Caco-2 (cell line): ENCODE measurements at regions not wholly inside any gene's neighbourhood (a gene's known extent, or its start where the extent isn't known, plus 50 kb on each side); places are given as distances from the start of the nearest gene placed in this dataset.

Experiments
- BruUV-seq: library from RNA; stranded (reverse); fragments of 400-500 nt; replicated peaks from 2 replicates; lab custom pipeline; 2021; lab: Mats Ljungman, UMichigan
- CTCF ChIA-PET: fragments of 300-600 bp; sonication (Branson Sonifier 250); formaldehyde crosslinking; loops from one replicate; lab custom pipeline; 2022; ENCODE audit warnings: antibody characterized with exemption; lab: Charles Lee
- POLR2A ChIA-PET: fragments of 300-600 bp; sonication (Branson Sonifier 250); formaldehyde crosslinking; loops from one replicate; lab custom pipeline; 2022; ENCODE audit warnings: antibody characterized with exemption; lab: Charles Lee
- DNase-seq, 2 experiments: peaks; one replicate each; pipeline versions ENCODE4 v3.0.0 to v3.0.0-alpha.2; 2020 to 2022
- H3K27me3 ChIP-seq: replicated peaks from 2 replicates; pipeline ENCODE4 v1.6.0; 2011; ENCODE audit warnings: low read length; ENCODE audit not compliant: control insufficient read depth, insufficient read depth
- H3K36me3 ChIP-seq: 2 replicates; pipeline ENCODE4 v1.5.1; 2011; ENCODE audit warnings: low read length; ENCODE audit not compliant: control insufficient read depth, insufficient read depth
- H3K4me1 ChIP-seq: fragments of 250-450 bp; sonication (Bioruptor Pico); 2 replicates; pipeline ENCODE4 v1.5.1; 2020; ENCODE audit warnings: mild to moderate bottlenecking
- H3K4me3 ChIP-seq: 2 replicates; pipeline ENCODE4 v1.5.1; 2011; ENCODE audit warnings: low read depth, mild to moderate bottlenecking, control low read depth, low read length
- H3K9me3 ChIP-seq: fragments of 250-450 bp; sonication (Bioruptor Pico); 2 replicates; pipeline ENCODE4 v1.5.1; 2020; ENCODE audit warnings: mild to moderate bottlenecking, moderate library complexity
- H3K27ac Mint-ChIP-seq: one replicate; pipeline ENCODE4 v1.8.0; 2022; ENCODE audit warnings: mixed read lengths; ENCODE audit not compliant: unreplicated experiment
- H3K27me3 Mint-ChIP-seq: one replicate; pipeline ENCODE4 v1.8.0; 2022; ENCODE audit warnings: mixed read lengths; ENCODE audit not compliant: insufficient read depth, unreplicated experiment
- H3K36me3 Mint-ChIP-seq: one replicate; pipeline ENCODE4 v1.8.0; 2022; ENCODE audit warnings: mild to moderate bottlenecking, mixed read lengths; ENCODE audit not compliant: insufficient read depth, unreplicated experiment
- H3K4me1 Mint-ChIP-seq: one replicate; pipeline ENCODE4 v1.8.0; 2022; ENCODE audit warnings: low read depth, mixed read lengths; ENCODE audit not compliant: unreplicated experiment
- H3K4me3 Mint-ChIP-seq: one replicate; pipeline ENCODE4 v1.8.0; 2022; ENCODE audit warnings: mild to moderate bottlenecking, moderate library complexity, mixed read lengths; ENCODE audit not compliant: unreplicated experiment
- H3K9me3 Mint-ChIP-seq: one replicate; pipeline ENCODE4 v1.8.0; 2022; ENCODE audit warnings: mixed read lengths; ENCODE audit not compliant: unreplicated experiment
- intact Hi-C: fragments of 100-400 bp; cut with micrococcal nuclease; formaldehyde crosslinking; loops from one replicate; pipeline ENCODE4 v1.10.0; 2022; ENCODE audit not compliant: unreplicated experiment
- TF ChIP-seq, protein P1 (sequence below), 2 experiments: fragments of 200-600 bp in 1 of 2; IDR thresholded peaks; 1 replicate in 1 of 2; 2 replicates in 1 of 2; pipeline versions ENCODE4 v1.5.1 to v1.8.0; 2011 to 2022; ENCODE audit warnings: antibody characterized with exemption in 1 of 2, control low read depth in 1 of 2, inconsistent platforms in 1 of 2, low read depth in 1 of 2, low read length in 1 of 2, mild to moderate bottlenecking in 1 of 2, moderate library complexity in 1 of 2; ENCODE audit not compliant: insufficient read depth in 1 of 2, severe bottlenecking in 1 of 2, unreplicated experiment in 1 of 2

DNA sequence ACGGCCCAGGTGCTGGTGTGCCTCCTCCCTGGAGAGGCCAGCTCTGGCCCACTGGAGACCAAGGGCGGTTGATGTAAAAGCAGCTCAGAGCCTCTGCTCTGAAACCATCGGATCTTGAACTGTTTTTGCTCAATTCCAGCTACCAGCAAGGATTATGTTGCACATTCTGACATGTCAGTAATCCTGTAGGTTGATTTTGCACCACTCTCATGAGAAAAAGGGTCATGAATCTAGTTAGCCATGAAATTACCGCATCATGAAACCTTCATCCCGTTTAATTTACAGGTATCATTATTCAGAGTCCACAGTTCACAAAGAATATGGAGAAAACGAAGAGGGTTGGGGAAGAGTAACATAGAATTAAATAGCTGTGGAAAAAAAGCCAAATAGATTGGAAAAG, 120.4 kb upstream of the NSMCE3 start:
- Mint-ChIP-seq H3K36me3 (no peaks in the 10 kb centered on the region), H3K27ac (no peak overlapping the region), H3K27me3 (peaks cover 7% of the 10 kb centered on the region), H3K9me3 (no peaks in the 10 kb centered on the region), H3K4me1 (no peaks in the 10 kb centered on the region), H3K4me3 (no peak overlapping the region)
- intact Hi-C loops: no loop called here
- ChIA-PET CTCF (no interaction called here), POLR2A (no interaction called here)
- TF ChIP-seq, protein P1, sequence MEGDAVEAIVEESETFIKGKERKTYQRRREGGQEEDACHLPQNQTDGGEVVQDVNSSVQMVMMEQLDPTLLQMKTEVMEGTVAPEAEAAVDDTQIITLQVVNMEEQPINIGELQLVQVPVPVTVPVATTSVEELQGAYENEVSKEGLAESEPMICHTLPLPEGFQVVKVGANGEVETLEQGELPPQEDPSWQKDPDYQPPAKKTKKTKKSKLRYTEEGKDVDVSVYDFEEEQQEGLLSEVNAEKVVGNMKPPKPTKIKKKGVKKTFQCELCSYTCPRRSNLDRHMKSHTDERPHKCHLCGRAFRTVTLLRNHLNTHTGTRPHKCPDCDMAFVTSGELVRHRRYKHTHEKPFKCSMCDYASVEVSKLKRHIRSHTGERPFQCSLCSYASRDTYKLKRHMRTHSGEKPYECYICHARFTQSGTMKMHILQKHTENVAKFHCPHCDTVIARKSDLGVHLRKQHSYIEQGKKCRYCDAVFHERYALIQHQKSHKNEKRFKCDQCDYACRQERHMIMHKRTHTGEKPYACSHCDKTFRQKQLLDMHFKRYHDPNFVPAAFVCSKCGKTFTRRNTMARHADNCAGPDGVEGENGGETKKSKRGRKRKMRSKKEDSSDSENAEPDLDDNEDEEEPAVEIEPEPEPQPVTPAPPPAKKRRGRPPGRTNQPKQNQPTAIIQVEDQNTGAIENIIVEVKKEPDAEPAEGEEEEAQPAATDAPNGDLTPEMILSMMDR (IDR thresholded peaks at IDR 0.05; ENCODE audit: insufficient read depth in 1 of 2, low read depth in 1 of 2, low read length in 1 of 2, severe bottlenecking in 1 of 2, unreplicated experiment in 1 of 2): no peak
- H3K27me3 ChIP-seq: no peaks in the 10 kb centered on the region
- H3K4me1 ChIP-seq: no peaks in the 10 kb centered on the region
- no TSS peak for BruUV-seq
- H3K4me3 ChIP-seq: no peak overlapping the region
- H3K9me3 ChIP-seq: no peaks in the 10 kb centered on the region
- no peak for DNase-seq
- no peaks in the 10 kb centered on the region for H3K36me3 ChIP-seq

DNA sequence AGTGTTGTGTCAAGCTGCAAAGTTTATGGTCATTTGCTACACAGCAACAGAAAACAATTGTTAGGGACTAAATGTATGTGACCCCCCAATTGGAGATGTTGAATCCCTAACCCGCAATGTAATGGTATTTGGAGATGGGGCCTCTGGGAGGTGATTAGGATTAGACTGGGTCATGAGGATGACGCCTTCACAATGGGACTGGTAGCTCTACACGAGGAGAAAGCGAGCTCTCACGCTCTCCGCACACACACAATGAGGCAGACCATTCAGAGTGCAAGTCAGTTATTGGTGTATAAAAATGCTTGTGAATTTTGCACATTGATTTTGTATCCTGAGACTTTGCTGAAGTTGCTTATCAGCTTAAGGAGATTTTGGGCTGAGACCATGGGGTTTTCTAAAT, 116.9 kb upstream of the NSMCE3 start:
- Histone ChIP-seq H3K4me3 (no peak overlapping the region), H3K27me3 (no peaks in the 10 kb centered on the region), H3K36me3 (no peaks in the 10 kb centered on the region), H3K9me3 (no peaks in the 10 kb centered on the region), H3K4me1 (no peaks in the 10 kb centered on the region)
- TF ChIP-seq, protein P1 (IDR thresholded peaks at IDR 0.05; ENCODE audit: insufficient read depth in 1 of 2, low read depth in 1 of 2, low read length in 1 of 2, severe bottlenecking in 1 of 2, unreplicated experiment in 1 of 2): no peak
- ChIA-PET POLR2A (no interaction called here), CTCF (no interaction called here)
- no peak for DNase-seq
- H3K27me3 Mint-ChIP-seq: peaks cover 20% of the 10 kb centered on the region
- no peaks in the 10 kb centered on the region for H3K36me3 Mint-ChIP-seq
- no TSS peak for BruUV-seq
- no peaks in the 10 kb centered on the region for H3K9me3 Mint-ChIP-seq
- no peak overlapping the region for H3K4me3 Mint-ChIP-seq
- intact Hi-C loops: no loop called here
- H3K27ac Mint-ChIP-seq: no peak overlapping the region
- H3K4me1 Mint-ChIP-seq: no peaks in the 10 kb centered on the region

DNA sequence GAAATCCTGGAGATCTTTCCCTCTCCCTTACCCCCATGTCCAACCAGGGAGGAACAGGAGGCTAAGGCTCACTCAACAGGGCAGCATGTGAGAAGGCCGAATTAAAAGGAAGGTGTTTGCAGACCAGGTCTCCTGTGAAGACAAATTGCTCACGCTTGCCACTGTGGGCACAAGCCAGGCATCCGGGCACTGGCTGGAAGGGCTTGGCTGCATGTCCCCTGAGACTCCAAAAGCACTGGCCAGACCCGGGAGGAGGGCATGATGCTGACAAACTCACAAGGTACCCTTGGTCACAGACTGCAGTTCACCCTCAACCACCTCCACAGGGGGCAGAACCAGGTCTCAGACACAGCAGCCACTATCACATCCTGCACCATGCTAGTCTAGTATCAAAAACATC, 113.7 kb upstream of the NSMCE3 start:
- H3K27me3 ChIP-seq: no peaks in the 10 kb centered on the region
- Mint-ChIP-seq H3K36me3 (no peaks in the 10 kb centered on the region), H3K4me3 (no peak overlapping the region), H3K27me3 (peaks cover 16% of the 10 kb centered on the region), H3K4me1 (no peaks in the 10 kb centered on the region), H3K9me3 (no peaks in the 10 kb centered on the region), H3K27ac (no peak overlapping the region)
- no peaks in the 10 kb centered on the region for H3K4me1 ChIP-seq
- intact Hi-C loops: no loop called here
- no peak overlapping the region for H3K4me3 ChIP-seq
- CTCF ChIA-PET: no interaction called here
- H3K9me3 ChIP-seq: no peaks in the 10 kb centered on the region
- no peaks in the 10 kb centered on the region for H3K36me3 ChIP-seq
- BruUV-seq: no TSS peak
- TF ChIP-seq, protein P1 (IDR thresholded peaks at IDR 0.05; ENCODE audit: insufficient read depth in 1 of 2, low read depth in 1 of 2, low read length in 1 of 2, severe bottlenecking in 1 of 2, unreplicated experiment in 1 of 2): no peak
- no peak for DNase-seq
- POLR2A ChIA-PET: no interaction called here
